OCI-LY7 (cell line): ENCODE measurements at regions not wholly inside any gene's neighbourhood (a gene's known extent, or its start where the extent isn't known, plus 50 kb on each side); places are given as distances from the start of the nearest gene placed in this dataset.

Source experiments
- EZH2phosphoT487 ChIP-seq: fragments of 200-600 bp; sonication (generic); IDR thresholded peaks from 2 replicates; pipeline ENCODE4 v1.6.1; 2018; ENCODE audit warnings: low read depth, borderline replicate concordance, mild to moderate bottlenecking, mixed run types, antibody characterized with exemption, low read length, moderate library complexity, mixed read lengths
- TF ChIP-seq, protein P1 (sequence below): fragments of 200-600 bp; sonication (generic); conservative IDR thresholded peaks from 2 replicates; pipeline ENCODE4 v1.5.1; 2014; ENCODE audit warnings: mild to moderate bottlenecking, antibody characterized with exemption, low read length, moderate library complexity, mixed read lengths

DNA sequence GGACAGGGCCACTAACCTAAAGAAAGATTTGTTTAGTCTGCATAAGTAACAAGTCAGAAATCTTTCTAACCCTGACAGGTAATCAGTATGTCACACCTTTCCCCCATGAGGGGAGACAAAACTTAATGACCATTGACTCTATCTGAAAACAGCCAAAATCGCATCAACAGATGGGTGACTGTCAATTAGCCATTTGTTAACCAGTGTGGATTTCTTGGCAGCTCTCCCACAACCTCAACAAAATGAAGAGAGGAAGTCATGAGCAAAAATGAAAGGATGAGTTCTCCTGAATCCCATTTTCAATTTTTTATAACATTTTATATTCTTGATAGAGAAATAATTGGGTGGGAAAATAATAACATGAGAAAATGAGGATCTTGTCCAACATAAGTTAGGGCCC lies 84.6 kb upstream of the SNX2 start:
- TF ChIP-seq, protein P1, sequence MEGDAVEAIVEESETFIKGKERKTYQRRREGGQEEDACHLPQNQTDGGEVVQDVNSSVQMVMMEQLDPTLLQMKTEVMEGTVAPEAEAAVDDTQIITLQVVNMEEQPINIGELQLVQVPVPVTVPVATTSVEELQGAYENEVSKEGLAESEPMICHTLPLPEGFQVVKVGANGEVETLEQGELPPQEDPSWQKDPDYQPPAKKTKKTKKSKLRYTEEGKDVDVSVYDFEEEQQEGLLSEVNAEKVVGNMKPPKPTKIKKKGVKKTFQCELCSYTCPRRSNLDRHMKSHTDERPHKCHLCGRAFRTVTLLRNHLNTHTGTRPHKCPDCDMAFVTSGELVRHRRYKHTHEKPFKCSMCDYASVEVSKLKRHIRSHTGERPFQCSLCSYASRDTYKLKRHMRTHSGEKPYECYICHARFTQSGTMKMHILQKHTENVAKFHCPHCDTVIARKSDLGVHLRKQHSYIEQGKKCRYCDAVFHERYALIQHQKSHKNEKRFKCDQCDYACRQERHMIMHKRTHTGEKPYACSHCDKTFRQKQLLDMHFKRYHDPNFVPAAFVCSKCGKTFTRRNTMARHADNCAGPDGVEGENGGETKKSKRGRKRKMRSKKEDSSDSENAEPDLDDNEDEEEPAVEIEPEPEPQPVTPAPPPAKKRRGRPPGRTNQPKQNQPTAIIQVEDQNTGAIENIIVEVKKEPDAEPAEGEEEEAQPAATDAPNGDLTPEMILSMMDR = no peak
- TF ChIP-seq EZH2phosphoT487 = no peak
